Astrocyte of the spinal cord (primary cell): ENCODE measurements at regions not wholly inside any gene's neighbourhood (a gene's known extent, or its start where the extent isn't known, plus 50 kb on each side); places are given as distances from the start of the nearest gene placed in this dataset.

Source experiments
- DNase-seq: peaks from one replicate; pipeline ENCODE4 v3.0.0; 2011; ENCODE audit warnings: low read depth, low spot score
- H3K4me3 ChIP-seq: 2 replicates; pipeline ENCODE4 v1.5.1; 2011; ENCODE audit warnings: low read depth, mild to moderate bottlenecking, low read length, moderate library complexity
- CTCF ChIP-seq: IDR thresholded peaks from 2 replicates; pipeline ENCODE4 v1.5.1; 2012; ENCODE audit warnings: low read depth, mild to moderate bottlenecking, low read length, inconsistent platforms
- in situ Hi-C: cut with HindIII; loops from 2 replicates; pipeline ENCODE4 v1.10.0; 2017; ENCODE audit warnings: low sequenced_read_pairs

- in situ Hi-C loops = no loop called here
- no peak overlapping the region for H3K4me3 ChIP-seq
- no peak for DNase-seq
- no peak for TF ChIP-seq CTCF
These were observed 425.3 kb upstream of the FANCL start for GRCh38 chr2:58666323-58666970.

DNA sequence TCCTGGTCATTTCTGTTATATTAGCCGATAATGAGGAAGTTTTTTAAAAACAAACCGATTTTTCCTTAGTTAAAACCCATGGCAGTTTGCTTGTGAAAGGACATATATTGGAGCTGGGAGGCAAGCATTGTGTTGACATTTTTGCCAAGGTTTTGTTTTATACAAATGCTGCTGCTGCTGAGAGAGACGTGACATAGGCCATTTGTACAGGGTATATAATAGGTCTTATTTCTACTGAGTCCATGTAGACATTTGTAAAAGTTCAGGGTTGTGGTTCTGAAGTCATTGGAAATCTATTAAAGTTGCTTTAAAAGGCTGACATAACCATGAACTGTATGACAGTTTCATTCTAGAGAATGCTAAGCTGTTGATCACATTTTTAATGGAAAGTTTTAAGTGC lies 424.0 kb upstream of the FANCL start:
- in situ Hi-C loops = no loop called here
- TF ChIP-seq CTCF = no peak
- DNase-seq = no peak
- H3K4me3 ChIP-seq = no peak overlapping the region

DNA sequence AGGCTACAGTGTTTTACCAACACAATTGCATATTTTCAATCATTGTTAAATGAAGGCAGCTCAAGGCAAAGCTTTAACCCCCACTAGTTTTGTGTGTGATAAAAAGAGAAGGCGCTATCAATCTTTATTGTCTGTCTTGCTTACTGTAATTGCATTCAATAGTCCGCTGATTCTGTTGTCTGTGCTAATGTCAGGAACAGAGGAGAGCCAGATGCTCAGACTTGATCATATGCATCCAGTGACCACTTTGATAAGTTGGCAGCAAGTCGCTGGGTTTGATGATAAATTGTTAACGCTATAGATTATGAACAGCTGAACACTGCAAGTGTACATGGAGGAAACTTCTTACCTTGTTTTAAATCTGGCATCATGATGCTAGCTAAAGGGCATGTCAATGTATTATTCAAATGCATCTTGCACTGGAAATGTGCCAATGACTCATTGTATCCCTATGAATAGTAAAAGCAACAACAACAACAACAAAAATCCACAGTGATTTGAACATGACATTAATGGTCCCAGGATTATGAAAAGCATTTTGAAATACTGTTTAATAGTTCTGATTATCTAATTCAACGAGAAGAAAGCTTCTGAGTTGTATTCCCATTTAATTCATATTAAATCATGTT lies 423.5 kb upstream of the FANCL start:
- in situ Hi-C loops = no loop called here
- no peak for DNase-seq
- no peak overlapping the region for H3K4me3 ChIP-seq
- no peak for TF ChIP-seq CTCF

- H3K4me3 ChIP-seq = no peak overlapping the region
- TF ChIP-seq CTCF = no peak
- DNase-seq = no peak
- in situ Hi-C loops = no loop called here
These were observed 418.9 kb upstream of the FANCL start for GRCh38 chr2:58660046-58660445.

GRCh38 chr2:58655152-58655551 lies 414.0 kb upstream of the FANCL start:
- TF ChIP-seq CTCF = no peak
- no peak for DNase-seq
- in situ Hi-C loops = no loop called here
- no peak overlapping the region for H3K4me3 ChIP-seq

- no peak for TF ChIP-seq CTCF
- H3K4me3 ChIP-seq = no peak overlapping the region
- in situ Hi-C loops = no loop called here
- DNase-seq = no peak
These were observed 410.8 kb upstream of the FANCL start for GRCh38 chr2:58651930-58652329.
